Epithelial cell of prostate (primary cell): ENCODE measurements at regions not wholly inside any gene's neighbourhood (a gene's known extent, or its start where the extent isn't known, plus 50 kb on each side); places are given as distances from the start of the nearest gene placed in this dataset.

Experiments used
- DNase-seq: peaks from one replicate; pipeline ENCODE4 v3.0.0-alpha.2; 2011; ENCODE audit warnings: low read depth, low spot score
- H3K27ac ChIP-seq: fragments of 450-650 bp; 2 replicates; pipeline ENCODE4 v1.5.1; 2017; ENCODE audit warnings: mild to moderate bottlenecking

DNA sequence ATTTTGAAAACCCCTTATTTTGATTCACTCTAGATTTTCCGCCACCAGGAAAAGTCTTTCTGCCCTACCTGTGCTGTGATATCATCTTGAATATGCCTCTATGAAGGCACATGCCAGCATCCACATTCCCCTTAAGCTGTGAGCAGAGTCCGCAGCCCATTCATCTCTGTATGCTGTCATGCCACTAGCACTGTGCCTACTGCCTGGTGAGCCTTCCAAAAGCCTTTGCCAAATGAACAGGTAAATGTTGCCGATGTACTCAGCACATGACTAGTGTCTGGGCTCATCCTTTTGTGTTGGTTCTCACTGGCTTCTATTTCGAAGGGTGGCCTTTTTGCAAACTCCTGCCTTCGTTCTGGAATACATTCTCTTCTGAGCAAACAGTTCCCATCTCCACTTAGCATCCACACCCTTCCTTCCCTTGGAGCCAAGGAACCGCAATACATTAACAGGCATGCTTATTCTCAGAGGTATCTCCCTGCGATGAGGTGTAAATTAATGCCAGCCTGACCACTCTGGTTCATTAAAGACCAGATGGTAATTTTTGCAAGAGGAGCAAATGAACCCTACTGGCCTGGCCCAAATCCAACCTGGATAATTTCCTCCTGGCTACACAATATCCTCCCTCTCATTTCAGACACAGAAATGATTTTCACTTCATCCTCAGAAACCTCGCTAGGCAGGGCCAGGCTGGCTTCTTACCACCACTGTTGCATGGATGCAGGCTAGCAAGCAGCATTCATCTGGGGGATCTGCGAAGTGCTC is 339.7 kb upstream of the NFE2L3 start:
- H3K27ac ChIP-seq, result no peak overlapping the region
- DNase-seq, result no peak

DNA sequence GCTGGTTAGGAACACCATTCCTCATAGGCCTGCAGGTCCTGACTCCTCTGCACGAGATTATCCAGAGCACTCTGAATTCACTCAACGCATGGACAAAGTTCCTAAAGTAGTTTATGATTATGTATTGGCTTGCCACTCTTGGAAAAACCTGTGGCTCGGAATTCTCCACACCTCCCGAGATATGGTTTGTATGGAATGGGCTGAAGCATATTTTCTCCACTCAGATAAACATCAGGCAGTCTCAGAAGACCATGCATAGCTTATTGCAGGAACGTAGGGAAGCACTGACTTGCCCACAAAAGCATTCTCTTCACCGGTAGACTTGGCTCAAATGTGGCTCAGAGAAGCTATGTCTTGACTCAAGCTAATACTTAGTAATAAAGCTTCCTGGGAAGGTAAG is 338.6 kb upstream of the NFE2L3 start:
- DNase-seq, result no peak
- no peak overlapping the region for H3K27ac ChIP-seq

DNA sequence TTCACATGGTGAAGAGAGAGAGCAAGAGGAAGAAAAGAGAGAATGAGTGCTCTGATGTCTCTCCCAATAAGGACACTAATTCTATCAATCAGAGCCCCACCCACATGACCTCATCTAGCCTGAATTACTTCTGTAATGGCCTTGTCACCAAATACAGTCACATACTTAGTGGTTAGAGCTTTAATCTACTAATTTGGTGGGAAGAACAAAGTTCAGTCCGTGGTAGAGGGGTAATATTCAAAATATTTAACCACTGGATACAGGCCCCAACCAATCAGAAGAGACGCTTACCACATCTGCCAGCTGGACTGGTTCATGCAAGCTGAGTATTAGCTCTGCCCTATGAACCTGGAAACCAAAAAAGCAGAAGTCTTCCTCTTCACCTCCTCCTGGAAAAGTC is 336.3 kb upstream of the NFE2L3 start:
- H3K27ac ChIP-seq, result no peak overlapping the region
- no peak for DNase-seq

DNA sequence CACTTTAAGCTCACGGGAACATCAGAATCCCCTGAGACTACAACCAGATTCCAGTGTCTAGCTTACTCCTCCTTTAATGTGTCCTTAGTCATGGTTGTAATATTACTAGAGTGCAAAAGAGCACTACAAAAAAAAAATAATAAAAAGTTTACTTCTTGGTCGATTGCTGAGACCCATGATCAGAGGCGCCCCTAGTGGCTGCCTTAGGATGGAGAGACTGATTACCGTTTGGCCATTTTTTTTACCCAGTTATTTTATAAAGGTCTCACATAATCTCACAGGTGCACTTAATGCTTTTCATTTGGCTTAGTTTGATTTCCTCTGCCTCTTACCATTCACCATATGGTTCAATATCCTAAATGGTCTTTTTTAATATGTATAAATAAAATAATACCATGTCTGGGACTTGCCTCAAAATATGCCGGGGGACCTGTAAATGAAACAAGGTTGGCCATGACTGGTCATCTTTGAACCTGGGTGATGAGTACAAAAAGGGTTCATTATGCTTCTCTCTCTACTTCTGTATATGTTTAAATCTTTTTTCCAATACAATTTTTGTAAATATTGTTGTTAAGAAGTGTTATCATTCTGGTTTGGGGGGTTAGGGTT is 331.5 kb upstream of the NFE2L3 start:
- no peak for DNase-seq
- no peak overlapping the region for H3K27ac ChIP-seq

DNA sequence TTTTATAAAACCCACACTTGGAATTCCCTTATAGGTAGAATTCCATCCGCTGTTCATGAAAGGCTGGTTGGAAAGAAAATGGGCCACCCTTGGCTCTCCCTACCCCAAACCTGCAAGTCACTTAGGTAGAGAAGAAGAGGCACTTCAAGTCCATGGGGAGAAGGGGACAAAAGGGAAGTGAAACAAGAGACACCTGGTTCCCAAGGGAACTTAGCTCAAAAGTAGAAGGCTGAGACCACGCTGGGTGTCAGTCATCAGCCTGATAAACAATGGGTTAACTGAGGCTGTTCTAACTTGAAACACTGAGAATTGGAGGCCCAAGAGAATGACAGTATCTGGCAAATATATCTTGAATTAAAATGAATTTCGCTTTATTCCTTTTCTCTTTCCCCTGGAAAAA is 330.8 kb upstream of the NFE2L3 start:
- H3K27ac ChIP-seq, result no peak overlapping the region
- no peak for DNase-seq

DNA sequence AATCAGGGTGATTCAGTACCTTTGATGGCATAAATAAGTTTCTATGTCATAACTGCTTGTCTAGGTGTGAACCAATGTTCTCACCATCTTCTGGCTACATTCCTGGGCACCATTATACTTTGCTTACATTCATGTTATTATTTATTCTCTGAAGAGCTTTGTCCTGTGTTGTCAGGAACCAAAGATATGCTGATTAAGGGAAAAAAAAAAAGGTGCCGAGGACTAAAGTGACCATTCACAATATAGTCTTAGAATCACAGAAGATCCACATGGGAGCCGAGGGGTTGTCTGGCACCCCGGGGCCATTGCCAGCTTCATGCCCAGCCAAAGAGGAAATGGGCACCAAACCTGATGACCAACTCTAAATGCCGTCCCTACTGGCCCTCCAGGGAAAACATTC is 329.2 kb upstream of the NFE2L3 start:
- no peak overlapping the region for H3K27ac ChIP-seq
- DNase-seq, result no peak

DNA sequence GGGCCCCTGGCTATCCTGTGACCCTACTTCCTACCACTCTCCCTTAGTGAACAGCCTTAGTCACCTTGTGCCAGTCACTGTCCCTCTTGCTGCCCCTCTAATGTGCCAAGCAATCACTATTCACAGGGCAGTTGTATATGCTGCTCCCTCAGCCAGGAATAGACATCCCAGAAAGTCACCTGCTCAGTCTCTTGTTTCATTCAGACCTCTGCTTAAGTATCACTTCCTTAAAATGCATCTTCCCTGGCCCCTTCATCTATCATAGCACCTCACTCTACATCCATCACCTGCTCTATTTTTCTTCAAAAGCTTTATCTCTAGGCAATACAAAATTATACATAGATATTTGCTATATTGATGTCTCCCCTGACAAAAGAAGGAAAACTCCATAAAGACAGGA is 328.4 kb upstream of the NFE2L3 start:
- H3K27ac ChIP-seq, result no peak overlapping the region
- DNase-seq, result no peak

DNA sequence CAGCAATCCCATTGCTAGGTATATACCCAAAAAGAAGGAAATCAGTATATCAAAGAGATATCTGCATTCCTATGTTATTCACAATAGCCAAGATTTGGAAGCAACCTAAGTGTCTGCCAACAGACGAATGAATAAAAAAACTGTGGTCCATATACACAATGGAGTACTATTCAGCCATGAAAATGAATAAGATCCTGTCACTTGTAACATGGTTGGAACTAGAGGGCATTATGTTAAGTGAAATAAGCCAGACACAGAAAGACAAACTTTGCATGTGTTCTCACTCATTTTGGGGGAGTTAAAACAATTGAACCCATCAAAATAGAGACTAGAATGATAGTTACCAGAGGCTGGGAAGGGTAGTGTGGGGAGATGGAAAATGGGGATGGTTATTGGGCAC is 323.5 kb upstream of the NFE2L3 start:
- H3K27ac ChIP-seq, result no peak overlapping the region

DNA sequence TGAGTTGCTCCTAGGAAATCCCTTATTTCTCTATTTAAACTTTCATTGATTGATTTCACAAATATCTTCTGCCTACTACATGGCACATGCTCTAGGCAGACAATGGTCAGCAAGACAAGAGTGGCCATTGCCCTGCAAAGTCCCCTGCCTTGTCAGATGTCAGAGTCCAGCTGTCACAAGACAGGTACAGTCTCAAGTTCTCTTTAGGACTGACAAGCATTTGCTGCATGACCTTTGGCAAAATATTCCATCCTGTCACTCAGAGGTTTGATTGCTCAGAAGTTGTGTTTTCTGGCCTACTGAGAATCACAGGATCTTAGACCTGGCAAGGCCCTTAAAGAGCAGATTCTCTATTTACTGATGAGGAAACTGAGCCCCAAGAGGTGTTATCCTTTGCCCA is 322.3 kb upstream of the NFE2L3 start:
- DNase-seq, result no peak
- no peak overlapping the region for H3K27ac ChIP-seq

More for the DNA sequence above, 323.5 kb upstream of the NFE2L3 start:
- no peak for DNase-seq

DNA sequence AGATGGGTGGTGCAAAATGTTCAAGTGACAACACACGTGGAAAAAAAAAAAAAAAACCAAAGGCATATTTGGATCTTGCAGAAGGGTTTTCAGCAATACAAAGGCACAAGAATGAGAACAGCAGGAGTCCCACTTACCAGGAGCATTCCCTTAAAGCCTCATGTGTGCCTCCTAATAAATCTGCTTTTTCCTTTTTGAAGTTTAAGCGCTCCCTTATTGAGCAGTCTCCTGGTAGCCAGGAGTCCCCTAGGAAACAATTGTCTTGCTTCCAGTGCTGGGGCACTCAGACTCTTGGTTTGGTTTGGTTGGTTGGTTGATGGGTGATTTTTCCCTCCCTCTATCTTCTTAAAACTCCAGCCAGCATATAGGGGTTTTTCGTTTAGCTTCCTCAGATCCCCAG is 321.8 kb upstream of the NFE2L3 start:
- no peak overlapping the region for H3K27ac ChIP-seq
- DNase-seq, result no peak

DNA sequence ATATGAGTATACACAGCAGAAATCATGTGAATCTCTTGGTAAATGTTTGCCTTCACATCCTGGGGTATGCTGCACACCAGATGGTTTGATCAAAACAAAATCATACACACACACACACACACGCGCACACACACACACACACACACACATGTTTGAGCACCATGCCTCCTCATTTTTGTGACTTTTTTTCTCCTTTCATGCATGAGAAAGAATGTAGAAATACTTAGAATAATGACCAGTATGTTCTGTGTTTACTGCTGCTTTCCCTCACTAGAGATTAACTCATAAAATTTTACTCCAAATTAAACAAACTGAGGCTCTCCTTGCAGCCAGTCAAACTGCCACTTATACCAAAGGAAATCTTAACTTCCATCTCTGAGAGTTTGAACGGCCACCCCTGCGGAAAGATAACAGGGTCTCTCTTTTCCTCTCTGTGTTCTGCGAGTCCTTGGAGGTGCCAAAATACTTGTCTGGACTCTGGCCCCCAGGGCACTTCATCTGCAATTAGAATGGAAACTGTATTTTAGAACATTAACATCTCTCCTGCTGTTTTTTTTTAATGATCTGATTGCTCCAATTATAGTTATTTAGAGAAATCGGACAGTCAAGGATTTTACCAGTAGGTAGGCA is 320.8 kb upstream of the NFE2L3 start:
- no peak for DNase-seq
- H3K27ac ChIP-seq, result no peak overlapping the region

DNA sequence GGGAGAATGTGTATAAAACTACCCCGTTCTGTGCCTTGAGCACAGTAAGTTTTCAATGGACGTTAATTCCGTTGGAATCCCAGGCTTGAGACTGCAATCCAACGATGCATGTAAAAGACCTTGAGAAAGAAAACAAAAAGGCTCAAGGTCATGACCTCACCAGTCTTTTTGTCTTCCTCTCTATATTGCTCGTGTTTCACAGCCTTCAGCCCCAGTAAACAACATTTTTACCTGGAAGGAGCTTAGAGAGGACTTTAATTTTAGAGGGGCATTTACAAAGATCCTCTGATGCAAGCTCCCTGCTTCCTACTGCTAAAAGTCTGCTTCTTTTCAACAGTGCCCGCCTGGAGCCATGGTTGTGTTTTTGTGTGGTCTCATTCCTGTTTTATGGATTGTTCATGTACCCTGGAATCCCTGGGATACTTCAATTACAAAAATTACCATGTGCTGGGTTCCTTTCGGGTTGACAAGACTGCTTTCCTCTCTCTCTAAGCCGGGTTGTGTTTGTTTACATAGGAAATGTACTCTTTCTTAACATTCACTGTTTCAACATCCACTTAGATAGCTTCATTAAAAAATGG is 320.1 kb upstream of the NFE2L3 start:
- no peak for DNase-seq
- H3K27ac ChIP-seq, result no peak overlapping the region

DNA sequence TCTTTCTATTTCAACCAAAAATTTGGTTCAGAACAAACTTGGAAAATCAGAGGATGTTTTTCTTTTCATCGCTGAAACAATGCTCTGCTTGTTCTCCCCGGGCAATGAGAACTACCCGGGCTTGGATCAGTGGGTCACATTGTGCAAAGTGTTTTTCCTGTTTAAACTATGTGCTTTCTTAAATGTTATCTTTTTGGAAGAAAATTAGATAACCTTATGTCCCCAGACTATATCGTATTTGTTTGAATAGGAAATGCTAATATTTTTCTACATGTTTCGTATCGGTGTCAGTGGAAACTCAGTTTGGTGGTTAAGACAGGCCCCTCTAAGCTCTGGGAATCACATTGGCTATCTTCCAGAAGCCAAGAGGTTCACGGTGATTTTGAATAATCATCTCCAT is 319.5 kb upstream of the NFE2L3 start:
- no peak overlapping the region for H3K27ac ChIP-seq
- no peak for DNase-seq

DNA sequence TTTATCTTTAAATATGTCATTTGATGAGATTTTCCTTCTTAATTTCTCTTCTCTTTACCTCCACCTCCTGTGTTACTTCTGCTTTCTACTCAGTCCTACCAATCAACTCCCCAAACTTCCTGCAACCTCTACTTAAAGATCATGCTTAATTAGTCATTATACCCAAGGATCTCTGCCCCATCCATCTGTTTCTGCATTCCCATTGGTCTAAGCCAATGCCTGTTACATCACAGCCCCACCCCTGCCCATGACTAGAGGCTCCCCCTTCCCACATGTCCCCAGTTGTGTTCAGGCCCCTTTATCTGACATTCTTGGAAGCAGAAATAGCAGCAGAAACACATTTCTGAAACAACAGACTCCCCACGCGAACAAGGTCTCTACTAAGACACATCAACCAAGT is 319.1 kb upstream of the NFE2L3 start:
- H3K27ac ChIP-seq, result no peak overlapping the region
- no peak for DNase-seq

DNA sequence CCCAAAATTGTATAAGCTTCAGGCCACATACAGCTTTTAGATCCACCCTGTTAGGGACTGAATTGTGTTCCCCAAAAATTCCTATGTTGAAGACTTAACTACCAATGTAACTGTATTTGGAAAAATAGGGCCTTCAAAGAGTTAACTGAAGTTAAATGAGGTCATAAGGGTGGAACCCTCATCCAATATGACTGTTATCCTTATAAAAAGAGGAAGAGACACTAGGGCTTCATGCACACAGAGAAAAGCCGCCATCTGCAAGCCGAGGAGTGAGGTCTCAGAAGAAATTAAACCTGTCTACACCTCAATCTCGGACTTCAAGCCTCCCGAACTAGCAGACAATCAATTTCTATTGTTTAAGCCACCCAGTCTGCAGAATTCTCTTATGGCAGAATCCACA is 317.9 kb upstream of the NFE2L3 start:
- DNase-seq, result no peak
- no peak overlapping the region for H3K27ac ChIP-seq

DNA sequence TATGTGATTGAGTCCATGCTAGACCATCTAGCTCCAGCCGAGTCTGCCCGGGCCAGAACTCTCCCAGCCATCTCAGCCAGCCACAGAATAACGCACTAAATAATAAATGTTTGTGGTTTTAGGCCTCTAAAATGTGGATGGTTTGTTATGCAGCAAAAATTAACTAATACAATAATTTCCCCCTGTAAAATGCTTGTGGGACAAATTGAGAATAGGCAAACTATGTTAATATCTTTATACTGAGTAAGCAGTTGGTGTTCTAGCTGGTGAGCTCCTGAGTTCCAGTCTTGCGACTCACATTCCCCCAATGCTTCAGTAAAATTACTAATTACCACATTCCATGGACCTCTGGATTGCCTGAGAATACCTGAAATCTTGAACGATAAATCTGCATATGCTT is 316.8 kb upstream of the NFE2L3 start:
- no peak overlapping the region for H3K27ac ChIP-seq
- DNase-seq, result no peak

DNA sequence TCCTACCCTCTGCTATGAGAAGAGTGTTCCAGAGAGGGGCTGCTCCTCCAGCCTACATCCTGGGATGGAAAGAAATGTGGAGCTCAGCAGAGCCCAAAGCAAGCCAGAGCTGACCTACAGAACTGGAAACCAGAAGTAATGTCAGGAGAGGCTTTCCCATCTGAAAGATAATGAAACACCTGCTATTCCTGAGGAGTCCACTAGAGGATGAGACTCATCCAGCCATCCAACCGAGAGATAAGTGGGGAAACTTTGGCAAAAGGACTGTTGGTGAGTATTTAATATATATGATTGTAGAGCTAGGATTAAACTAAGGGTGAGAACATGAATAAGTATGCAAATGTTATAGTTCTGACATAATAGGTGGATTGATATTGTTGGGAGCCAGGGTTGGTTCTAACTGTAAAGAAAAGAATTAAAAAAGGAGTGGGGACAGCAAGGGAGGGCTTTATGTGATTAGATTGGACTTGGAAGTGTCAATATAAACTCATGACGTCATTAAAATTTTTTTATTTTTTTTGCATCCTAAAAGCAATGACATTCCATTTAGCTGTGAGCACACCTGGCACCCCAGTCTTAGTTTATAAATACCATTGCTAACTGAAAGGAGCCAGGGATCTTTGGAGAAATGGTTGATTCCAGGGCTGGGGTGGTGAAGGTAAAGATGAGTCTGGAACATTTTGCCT is 312.8 kb upstream of the NFE2L3 start:
- H3K27ac ChIP-seq, result no peak overlapping the region
- no peak for DNase-seq

DNA sequence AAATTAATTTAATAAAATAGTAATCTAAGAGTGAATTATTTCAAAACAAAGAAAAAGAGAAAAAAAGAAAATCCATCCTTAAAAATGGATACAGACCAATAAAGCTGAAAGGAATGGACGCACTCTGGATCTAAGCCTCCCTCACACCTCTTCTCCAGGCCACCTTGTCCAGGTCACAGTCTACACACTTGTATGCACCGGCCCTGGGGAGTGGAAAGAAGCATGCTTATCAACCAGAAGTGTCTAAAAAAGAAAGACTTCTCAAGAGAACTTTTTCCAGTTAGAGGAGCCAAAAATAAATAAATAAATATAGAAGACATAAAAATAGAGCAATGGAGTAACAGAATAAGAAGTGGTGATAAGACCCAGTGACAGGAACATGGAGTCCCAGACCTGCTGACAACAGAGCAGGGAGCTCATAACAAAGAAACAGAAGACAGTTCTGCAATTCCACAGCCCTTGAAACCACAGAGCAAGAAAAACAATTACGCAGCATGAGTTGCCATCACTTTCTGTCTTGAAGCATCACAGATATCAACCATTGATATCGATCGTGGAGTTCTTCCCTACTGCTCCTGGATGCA is 311.7 kb upstream of the NFE2L3 start:
- DNase-seq, result no peak
- no peak overlapping the region for H3K27ac ChIP-seq

DNA sequence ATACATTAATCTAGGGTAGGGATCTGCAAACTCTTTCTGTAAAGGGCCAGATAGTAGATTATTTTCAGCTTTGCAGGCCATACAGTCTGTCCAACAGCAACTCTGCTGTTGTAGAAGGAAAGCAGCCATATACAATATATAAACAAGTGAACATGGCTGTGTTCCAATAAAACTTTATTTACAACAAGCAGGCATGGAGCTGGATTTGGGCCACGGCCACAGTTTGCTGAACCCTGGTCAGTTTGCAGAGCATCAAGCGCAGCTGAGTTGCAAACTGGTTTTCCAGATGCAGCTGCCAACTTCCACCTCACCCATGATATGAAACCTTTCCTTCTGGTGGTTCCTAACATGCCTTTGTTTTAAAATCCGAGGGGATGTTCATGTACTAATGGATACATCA is 310.4 kb upstream of the NFE2L3 start:
- DNase-seq, result no peak
- H3K27ac ChIP-seq, result no peak overlapping the region

DNA sequence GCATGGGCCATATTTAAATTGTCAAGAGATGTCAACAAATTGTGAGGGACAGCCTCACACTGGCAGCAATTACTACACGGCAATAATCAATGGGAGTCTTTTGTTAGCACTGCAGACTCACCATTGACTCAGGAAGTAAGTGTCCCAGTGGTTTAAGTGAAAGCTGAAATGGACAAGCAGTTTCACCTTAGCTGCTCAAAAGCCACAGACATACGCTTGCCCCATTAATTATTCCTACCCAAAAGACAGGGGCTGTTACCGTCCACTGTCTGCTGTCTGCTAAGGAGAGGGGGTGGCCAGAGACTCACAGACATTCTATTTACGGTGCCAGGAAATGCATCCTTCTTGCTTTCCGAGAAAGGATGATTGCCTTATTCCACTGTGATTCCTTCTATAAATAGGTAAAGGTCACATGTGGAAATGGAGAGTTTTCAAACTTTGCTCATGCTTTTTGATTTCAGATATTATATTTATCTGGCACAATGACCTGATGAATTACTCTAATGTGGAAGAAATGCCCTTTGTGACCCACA is 309.7 kb upstream of the NFE2L3 start:
- no peak overlapping the region for H3K27ac ChIP-seq
- no peak for DNase-seq
